SK-N-SH treated with all-trans-retinoic acid at 6 μM for 48 hours (cell line): ENCODE measurements at regions not wholly inside any gene's neighbourhood (a gene's known extent, or its start where the extent isn't known, plus 50 kb on each side); places are given as distances from the start of the nearest gene placed in this dataset.

Experiments used
- ATAC-seq: fragments of 200-7000 bp; cut with Tn5 transposase; 3 replicates; pipeline ENCODE4 v1.9.1; 2020; ENCODE audit warnings: mild to moderate bottlenecking, moderate library complexity
- ARNTL ChIP-seq: fragments of 450-650 bp; formaldehyde crosslinking; IDR thresholded peaks from 2 replicates; pipeline ENCODE4 v1.5.0; 2020; ENCODE audit warnings: low read depth, mild to moderate bottlenecking, moderate library complexity, borderline replicate concordance
- BACH2 ChIP-seq: fragments of 250-450 bp; sonication (Bioruptor Pico); IDR thresholded peaks from 2 replicates; pipeline ENCODE4 v1.9.0; 2021; ENCODE audit warnings: mild to moderate bottlenecking, borderline replicate concordance
- CREB5 ChIP-seq: fragments of 250-450 bp; sonication (Bioruptor Pico); IDR thresholded peaks from 2 replicates; pipeline ENCODE4 v1.5.1; 2020; ENCODE audit warnings: low read depth, mild to moderate bottlenecking, moderate library complexity
- CSDC2 ChIP-seq: fragments of 250-450 bp; sonication (Bioruptor Pico); IDR thresholded peaks from 2 replicates; pipeline ENCODE4 v1.5.0; 2020; ENCODE audit warnings: mild to moderate bottlenecking, moderate library complexity
- CSRNP3 ChIP-seq: fragments of 250-450 bp; sonication (Bioruptor Pico); IDR thresholded peaks from 2 replicates; pipeline ENCODE4 v1.5.1; 2021; ENCODE audit warnings: mild to moderate bottlenecking, moderate library complexity
- ESRRG ChIP-seq: fragments of 250-450 bp; sonication (Bioruptor Pico); IDR thresholded peaks from 2 replicates; pipeline ENCODE4 v1.6.1; 2021; ENCODE audit warnings: mild to moderate bottlenecking
- GLIS3 ChIP-seq: fragments of 250-450 bp; sonication (Bioruptor Pico); IDR thresholded peaks from 2 replicates; pipeline ENCODE4 v1.5.0; 2020; ENCODE audit warnings: mild to moderate bottlenecking, moderate library complexity
- ISL1 ChIP-seq: fragments of 250-450 bp; sonication (Bioruptor Pico); IDR thresholded peaks from 2 replicates; pipeline ENCODE4 v2.1.2; 2022; ENCODE audit warnings: mild to moderate bottlenecking, moderate library complexity
- OSR1 ChIP-seq: fragments of 250-450 bp; sonication (Bioruptor Pico); IDR thresholded peaks from 2 replicates; pipeline ENCODE4 v1.8.0; 2022; ENCODE audit warnings: moderate library complexity, mild to moderate bottlenecking, inconsistent platforms
- POU6F1 ChIP-seq: fragments of 250-450 bp; sonication (Bioruptor Pico); IDR thresholded peaks from 2 replicates; pipeline ENCODE4 v1.8.0; 2021; ENCODE audit warnings: low read depth, mild to moderate bottlenecking, moderate library complexity, borderline replicate concordance
- PPARA ChIP-seq: fragments of 250-450 bp; sonication (Bioruptor Pico); IDR thresholded peaks from 2 replicates; pipeline ENCODE4 v1.5.0; 2020; ENCODE audit warnings: mild to moderate bottlenecking, borderline replicate concordance
- RARB ChIP-seq: fragments of 250-450 bp; sonication (Bioruptor Pico); IDR thresholded peaks from 2 replicates; pipeline ENCODE4 v1.8.0; 2021; ENCODE audit warnings: mild to moderate bottlenecking, moderate library complexity
- SNAI2 ChIP-seq: fragments of 250-450 bp; sonication (Bioruptor Pico); IDR thresholded peaks from 2 replicates; pipeline ENCODE4 v1.5.0; 2020; ENCODE audit warnings: mild to moderate bottlenecking, moderate library complexity
- TCF4 ChIP-seq: fragments of 250-450 bp; sonication (Bioruptor Pico); IDR thresholded peaks from 2 replicates; pipeline ENCODE4 v1.8.0; 2021; ENCODE audit warnings: mild to moderate bottlenecking, moderate library complexity, borderline replicate concordance
- TOX ChIP-seq: fragments of 250-450 bp; sonication (Bioruptor Pico); IDR thresholded peaks from 2 replicates; pipeline ENCODE4 v1.8.0; 2021; ENCODE audit warnings: mild to moderate bottlenecking, moderate library complexity, borderline replicate concordance
- ZC3H10 ChIP-seq: fragments of 250-450 bp; sonication (Bioruptor Pico); IDR thresholded peaks from 2 replicates; pipeline ENCODE4 v1.5.1; 2021; ENCODE audit warnings: mild to moderate bottlenecking, moderate library complexity
- ZFP3 ChIP-seq: fragments of 250-450 bp; sonication (Bioruptor Pico); IDR thresholded peaks from 2 replicates; pipeline ENCODE4 v1.5.0; 2020; ENCODE audit warnings: mild to moderate bottlenecking, moderate library complexity
- ZFP30 ChIP-seq: fragments of 450-650 bp; formaldehyde crosslinking; IDR thresholded peaks from 2 replicates; pipeline ENCODE4 v1.5.0; 2022; ENCODE audit warnings: mild to moderate bottlenecking, moderate library complexity
- ZNF565 ChIP-seq: fragments of 450-650 bp; formaldehyde crosslinking; conservative IDR thresholded peaks from 2 replicates; pipeline ENCODE4 v1.5.0; 2020; ENCODE audit warnings: low read depth, mild to moderate bottlenecking, moderate library complexity
- ZNF70 ChIP-seq: fragments of 450-650 bp; formaldehyde crosslinking; IDR thresholded peaks from 2 replicates; pipeline ENCODE4 v1.5.0; 2020; ENCODE audit warnings: mild to moderate bottlenecking, moderate library complexity
- ZNF8 ChIP-seq: fragments of 450-650 bp; formaldehyde crosslinking; IDR thresholded peaks from 2 replicates; pipeline ENCODE4 v1.5.0; 2020; ENCODE audit warnings: mild to moderate bottlenecking, moderate library complexity
- TF ChIP-seq, protein P1 (sequence below): fragments of 250-450 bp; sonication (Bioruptor Pico); IDR thresholded peaks from 2 replicates; pipeline ENCODE4 v1.5.0; 2020; ENCODE audit warnings: mild to moderate bottlenecking, moderate library complexity
- TF ChIP-seq, protein P2 (sequence below): fragments of 250-450 bp; sonication (Bioruptor Pico); IDR thresholded peaks from 2 replicates; pipeline ENCODE4 v1.8.0; 2020; ENCODE audit warnings: mild to moderate bottlenecking, moderate library complexity, borderline replicate concordance

- TF ChIP-seq CREB5 (CRISPR knock-in tag) = no peak
- no peak for TF ChIP-seq OSR1 (CRISPR knock-in tag)
- no peak for TF ChIP-seq ZC3H10 (CRISPR knock-in tag)
- TF ChIP-seq SNAI2 (CRISPR knock-in tag) = no peak
- TF ChIP-seq ZNF8 = no peak
- TF ChIP-seq RARB = no peak
Observed at GRCh38 chr2:235149240-235149659, 197.4 kb downstream of the SH3BP4 start (continued).

GRCh38 chr2:235149736-235150135 lies 197.9 kb downstream of the SH3BP4 start:
- TF ChIP-seq GLIS3 (CRISPR knock-in tag) (no peak), SNAI2 (CRISPR knock-in tag) (no peak), ESRRG (CRISPR knock-in tag) (no peak), BACH2 (CRISPR knock-in tag) (no peak), OSR1 (CRISPR knock-in tag) (no peak), ZNF8 (no peak), ZC3H10 (CRISPR knock-in tag) (no peak), CREB5 (CRISPR knock-in tag) (no peak), ZNF70 (CRISPR knock-in tag) (no peak)
- TF ChIP-seq, all 23 proteins: peak for 0
- ATAC-seq = no peak

- no peak for TF ChIP-seq TCF4 (CRISPR knock-in tag)
- TF ChIP-seq ZFP3 = no peak
- no peak for TF ChIP-seq ZNF565 (CRISPR knock-in tag)
- no peak for TF ChIP-seq PPARA (CRISPR knock-in tag)
- no peak for TF ChIP-seq OSR1 (CRISPR knock-in tag)
- TF ChIP-seq ARNTL (CRISPR knock-in tag) = no peak
- TF ChIP-seq, protein P1, sequence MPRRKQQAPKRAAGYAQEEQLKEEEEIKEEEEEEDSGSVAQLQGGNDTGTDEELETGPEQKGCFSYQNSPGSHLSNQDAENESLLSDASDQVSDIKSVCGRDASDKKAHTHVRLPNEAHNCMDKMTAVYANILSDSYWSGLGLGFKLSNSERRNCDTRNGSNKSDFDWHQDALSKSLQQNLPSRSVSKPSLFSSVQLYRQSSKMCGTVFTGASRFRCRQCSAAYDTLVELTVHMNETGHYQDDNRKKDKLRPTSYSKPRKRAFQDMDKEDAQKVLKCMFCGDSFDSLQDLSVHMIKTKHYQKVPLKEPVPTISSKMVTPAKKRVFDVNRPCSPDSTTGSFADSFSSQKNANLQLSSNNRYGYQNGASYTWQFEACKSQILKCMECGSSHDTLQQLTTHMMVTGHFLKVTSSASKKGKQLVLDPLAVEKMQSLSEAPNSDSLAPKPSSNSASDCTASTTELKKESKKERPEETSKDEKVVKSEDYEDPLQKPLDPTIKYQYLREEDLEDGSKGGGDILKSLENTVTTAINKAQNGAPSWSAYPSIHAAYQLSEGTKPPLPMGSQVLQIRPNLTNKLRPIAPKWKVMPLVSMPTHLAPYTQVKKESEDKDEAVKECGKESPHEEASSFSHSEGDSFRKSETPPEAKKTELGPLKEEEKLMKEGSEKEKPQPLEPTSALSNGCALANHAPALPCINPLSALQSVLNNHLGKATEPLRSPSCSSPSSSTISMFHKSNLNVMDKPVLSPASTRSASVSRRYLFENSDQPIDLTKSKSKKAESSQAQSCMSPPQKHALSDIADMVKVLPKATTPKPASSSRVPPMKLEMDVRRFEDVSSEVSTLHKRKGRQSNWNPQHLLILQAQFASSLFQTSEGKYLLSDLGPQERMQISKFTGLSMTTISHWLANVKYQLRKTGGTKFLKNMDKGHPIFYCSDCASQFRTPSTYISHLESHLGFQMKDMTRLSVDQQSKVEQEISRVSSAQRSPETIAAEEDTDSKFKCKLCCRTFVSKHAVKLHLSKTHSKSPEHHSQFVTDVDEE (CRISPR knock-in tag) = no peak
- TF ChIP-seq CSRNP3 (CRISPR knock-in tag) = no peak
- no peak for TF ChIP-seq POU6F1 (CRISPR knock-in tag)
- TF ChIP-seq GLIS3 (CRISPR knock-in tag) = no peak
- TF ChIP-seq, protein P2, sequence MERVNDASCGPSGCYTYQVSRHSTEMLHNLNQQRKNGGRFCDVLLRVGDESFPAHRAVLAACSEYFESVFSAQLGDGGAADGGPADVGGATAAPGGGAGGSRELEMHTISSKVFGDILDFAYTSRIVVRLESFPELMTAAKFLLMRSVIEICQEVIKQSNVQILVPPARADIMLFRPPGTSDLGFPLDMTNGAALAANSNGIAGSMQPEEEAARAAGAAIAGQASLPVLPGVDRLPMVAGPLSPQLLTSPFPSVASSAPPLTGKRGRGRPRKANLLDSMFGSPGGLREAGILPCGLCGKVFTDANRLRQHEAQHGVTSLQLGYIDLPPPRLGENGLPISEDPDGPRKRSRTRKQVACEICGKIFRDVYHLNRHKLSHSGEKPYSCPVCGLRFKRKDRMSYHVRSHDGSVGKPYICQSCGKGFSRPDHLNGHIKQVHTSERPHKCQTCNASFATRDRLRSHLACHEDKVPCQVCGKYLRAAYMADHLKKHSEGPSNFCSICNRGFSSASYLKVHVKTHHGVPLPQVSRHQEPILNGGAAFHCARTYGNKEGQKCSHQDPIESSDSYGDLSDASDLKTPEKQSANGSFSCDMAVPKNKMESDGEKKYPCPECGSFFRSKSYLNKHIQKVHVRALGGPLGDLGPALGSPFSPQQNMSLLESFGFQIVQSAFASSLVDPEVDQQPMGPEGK (CRISPR knock-in tag) = no peak
- TF ChIP-seq CSDC2 = no peak
- TF ChIP-seq ZFP30 (CRISPR knock-in tag) = no peak
- no peak for TF ChIP-seq ZNF8
- TF ChIP-seq CREB5 (CRISPR knock-in tag) = no peak
- TF ChIP-seq TOX (CRISPR knock-in tag) = no peak
- TF ChIP-seq ZNF70 (CRISPR knock-in tag) = no peak
- TF ChIP-seq ZC3H10 (CRISPR knock-in tag) = no peak
- no peak for TF ChIP-seq ISL1 (CRISPR knock-in tag)
- no peak for ATAC-seq
Observed at GRCh38 chr2:235151152-235151551, 199.3 kb downstream of the SH3BP4 start.
